IPS-18a (cell line): ENCODE measurements at regions not wholly inside any gene's neighbourhood (a gene's known extent, or its start where the extent isn't known, plus 50 kb on each side); places are given as distances from the start of the nearest gene placed in this dataset.

Experiments
- H3K27ac ChIP-seq: one replicate; pipeline ENCODE4 v1.5.1; 2013; ENCODE audit warnings: low read length
- H3K27me3 ChIP-seq: one replicate; pipeline ENCODE4 v1.6.1; 2013; ENCODE audit warnings: mild to moderate bottlenecking, low read length; ENCODE audit not compliant: control insufficient read depth, insufficient read depth
- H3K36me3 ChIP-seq: one replicate; pipeline ENCODE4 v1.6.1; 2013; ENCODE audit warnings: low read depth, low read length; ENCODE audit not compliant: control insufficient read depth
- H3K4me1 ChIP-seq: one replicate; pipeline ENCODE4 v1.6.1; 2013; ENCODE audit warnings: low read depth, low read length; ENCODE audit not compliant: control insufficient read depth
- H3K4me3 ChIP-seq: one replicate; pipeline ENCODE4 v1.5.1; 2013; ENCODE audit warnings: low read length
- H3K9ac ChIP-seq: one replicate; pipeline ENCODE4 v1.6.1; 2013; ENCODE audit warnings: mild to moderate bottlenecking, low read length, moderate library complexity
- H3K9me3 ChIP-seq: one replicate; pipeline ENCODE4 v1.6.1; 2013; ENCODE audit warnings: low read depth, low read length; ENCODE audit not compliant: control insufficient read depth

- no peak overlapping the region for H3K4me3 ChIP-seq
Observed at GRCh38 chr20:48354320-48354876, 473.4 kb downstream of the PREX1 start.

GRCh38 chr20:48352628-48353027 is 475.2 kb downstream of the PREX1 start:
- H3K4me3 ChIP-seq: no peak overlapping the region
- no peak overlapping the region for H3K9ac ChIP-seq
- H3K27ac ChIP-seq: no peak overlapping the region

More at GRCh38 chr20:48354320-48354876, 473.4 kb downstream of the PREX1 start:
- no peak overlapping the region for H3K9ac ChIP-seq
- H3K9me3 ChIP-seq: no peaks in the 10 kb centered on the region
- H3K36me3 ChIP-seq: no peaks in the 10 kb centered on the region
- no peak overlapping the region for H3K27ac ChIP-seq
- no peaks in the 10 kb centered on the region for H3K4me1 ChIP-seq
- no peaks in the 10 kb centered on the region for H3K27me3 ChIP-seq

GRCh38 chr20:48352042-48352441 is 475.8 kb downstream of the PREX1 start:
- Histone ChIP-seq H3K4me3 (no peak overlapping the region), H3K36me3 (no peaks in the 10 kb centered on the region), H3K9ac (no peak overlapping the region), H3K4me1 (no peaks in the 10 kb centered on the region), H3K9me3 (no peaks in the 10 kb centered on the region), H3K27ac (no peak overlapping the region), H3K27me3 (no peaks in the 10 kb centered on the region)

More at GRCh38 chr20:48352628-48353027, 475.2 kb downstream of the PREX1 start:
- H3K4me1 ChIP-seq: no peaks in the 10 kb centered on the region
- no peaks in the 10 kb centered on the region for H3K9me3 ChIP-seq
- H3K36me3 ChIP-seq: no peaks in the 10 kb centered on the region
- no peaks in the 10 kb centered on the region for H3K27me3 ChIP-seq

GRCh38 chr20:48350313-48350988 is 477.3 kb downstream of the PREX1 start:
- H3K36me3 ChIP-seq: no peaks in the 10 kb centered on the region
- no peak overlapping the region for H3K27ac ChIP-seq
- H3K9ac ChIP-seq: no peak overlapping the region
- H3K9me3 ChIP-seq: no peaks in the 10 kb centered on the region
- H3K4me1 ChIP-seq: no peaks in the 10 kb centered on the region
- no peaks in the 10 kb centered on the region for H3K27me3 ChIP-seq
- no peak overlapping the region for H3K4me3 ChIP-seq

GRCh38 chr20:48349656-48350055 is 478.1 kb downstream of the PREX1 start:
- no peak overlapping the region for H3K9ac ChIP-seq
- H3K27ac ChIP-seq: no peak overlapping the region
- H3K36me3 ChIP-seq: no peaks in the 10 kb centered on the region
- no peaks in the 10 kb centered on the region for H3K9me3 ChIP-seq
- H3K4me3 ChIP-seq: no peak overlapping the region
- H3K27me3 ChIP-seq: no peaks in the 10 kb centered on the region
- no peaks in the 10 kb centered on the region for H3K4me1 ChIP-seq

- Histone ChIP-seq H3K27me3 (no peaks in the 10 kb centered on the region), H3K4me1 (no peaks in the 10 kb centered on the region), H3K9ac (no peak overlapping the region), H3K4me3 (no peak overlapping the region), H3K36me3 (no peaks in the 10 kb centered on the region), H3K9me3 (no peaks in the 10 kb centered on the region), H3K27ac (no peak overlapping the region)
Observed at GRCh38 chr20:48348022-48348421, 479.8 kb downstream of the PREX1 start.

- no peak overlapping the region for H3K4me3 ChIP-seq
- no peaks in the 10 kb centered on the region for H3K27me3 ChIP-seq
- H3K36me3 ChIP-seq: no peaks in the 10 kb centered on the region
- H3K9ac ChIP-seq: no peak overlapping the region
- no peak overlapping the region for H3K27ac ChIP-seq
- no peaks in the 10 kb centered on the region for H3K9me3 ChIP-seq
- H3K4me1 ChIP-seq: no peaks in the 10 kb centered on the region
Observed at GRCh38 chr20:48342822-48343513, 484.8 kb downstream of the PREX1 start.

GRCh38 chr20:48340883-48341281 is 486.9 kb downstream of the PREX1 start:
- Histone ChIP-seq H3K9ac (no peak overlapping the region), H3K36me3 (no peaks in the 10 kb centered on the region), H3K27me3 (no peaks in the 10 kb centered on the region), H3K4me1 (peaks cover 5% of the 10 kb centered on the region), H3K9me3 (no peaks in the 10 kb centered on the region), H3K27ac (no peak overlapping the region), H3K4me3 (no peak overlapping the region)

GRCh38 chr20:48339986-48340882 is 487.6 kb downstream of the PREX1 start:
- Histone ChIP-seq H3K27ac (no peak overlapping the region), H3K36me3 (no peaks in the 10 kb centered on the region), H3K4me3 (no peak overlapping the region), H3K4me1 (peaks cover 6% of the 10 kb centered on the region), H3K9ac (no peak overlapping the region), H3K27me3 (no peaks in the 10 kb centered on the region), H3K9me3 (no peaks in the 10 kb centered on the region)

GRCh38 chr20:48339190-48339985 is 488.4 kb downstream of the PREX1 start:
- Histone ChIP-seq H3K27ac (no peak overlapping the region), H3K4me3 (no peak overlapping the region), H3K27me3 (no peaks in the 10 kb centered on the region), H3K9me3 (no peaks in the 10 kb centered on the region), H3K4me1 (peaks cover 6% of the 10 kb centered on the region), H3K36me3 (no peaks in the 10 kb centered on the region), H3K9ac (no peak overlapping the region)
